SK-N-MC (cell line): ENCODE measurements at regions not wholly inside any gene's neighbourhood (a gene's known extent, or its start where the extent isn't known, plus 50 kb on each side); places are given as distances from the start of the nearest gene placed in this dataset.

Source experiments
- EZH2 ChIP-seq: fragments of 200-600 bp; sonication (generic); IDR thresholded peaks from one replicate; pipeline ENCODE4 v1.6.1; 2017; ENCODE audit warnings: antibody characterized with exemption
- FOXP2 ChIP-seq: optimal IDR thresholded peaks from 2 replicates; pipeline ENCODE3; 2011; ENCODE audit warnings: mild to moderate bottlenecking, moderate library complexity; ENCODE audit not compliant: insufficient read depth; ENCODE audit errors: extremely low read length, control extremely low read depth
- POLR2AphosphoS5 ChIP-seq: IDR thresholded peaks from 2 replicates; pipeline ENCODE4 v1.6.1; 2012; ENCODE audit warnings: mild to moderate bottlenecking, low read depth, low read length, borderline replicate concordance

DNA sequence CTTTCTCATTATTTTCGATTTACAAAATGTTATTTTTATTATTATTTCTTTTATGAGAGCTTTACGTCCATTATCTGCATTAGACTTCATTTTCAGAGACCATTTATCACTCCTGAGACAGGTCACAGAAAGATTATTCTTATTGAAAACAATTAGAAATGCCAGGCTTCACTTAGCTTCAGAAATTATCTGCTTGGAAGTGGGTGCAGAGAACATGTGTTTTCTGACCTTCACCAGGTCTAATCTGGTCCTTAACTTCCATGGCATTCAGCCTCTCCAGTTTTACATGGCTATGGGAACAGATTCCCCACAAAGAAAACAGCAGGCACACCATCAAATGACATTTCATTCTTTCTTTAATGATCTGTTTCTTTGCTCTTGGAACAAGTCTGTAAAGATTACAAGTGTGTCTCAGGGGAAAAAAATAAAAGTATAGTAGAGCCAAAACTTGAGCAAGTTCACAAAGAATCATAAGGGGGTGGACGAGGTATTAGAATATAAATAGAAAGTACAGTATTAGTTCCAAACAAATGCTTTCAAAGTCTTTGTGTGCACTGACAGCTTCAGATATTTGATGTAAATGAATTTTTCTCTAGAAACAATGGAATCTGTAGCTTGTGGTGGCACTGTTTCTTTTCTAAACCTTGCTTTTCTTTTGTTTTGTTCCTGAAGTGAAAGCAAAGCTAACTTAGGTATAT is 294.2 kb upstream of the MEIS2 start:
- TF ChIP-seq EZH2 (no peak), POLR2AphosphoS5 (no peak), FOXP2 (no peak)
